Upper lobe of left lung (tissue), 6 donors: ENCODE measurements at regions not wholly inside any gene's neighbourhood (a gene's known extent, or its start where the extent isn't known, plus 50 kb on each side); places are given as distances from the start of the nearest gene placed in this dataset.

Experiments
- ATAC-seq, 2 donors: fragments of 200-7000 bp; cut with Tn5 transposase; one replicate each; pipeline ENCODE4 v1.9.1; 2022; ENCODE audit warnings: mild to moderate bottlenecking in 2 of 2, moderate library complexity in 2 of 2; ENCODE audit not compliant: low FRiP score in 2 of 2
- DNase-seq, 2 donors: peaks; one replicate each; pipeline ENCODE4 v3.0.0-alpha.2; 2019 to 2020
- H3K27ac ChIP-seq, 4 donors: fragments of 200-600 bp; sonication (generic); one replicate each; pipeline ENCODE4 v1.5.1; 2016 to 2019
- H3K27me3 ChIP-seq, 4 donors: fragments of 200-600 bp; sonication (generic); one replicate each; pipeline ENCODE4 v1.5.1; 2017 to 2019
- H3K36me3 ChIP-seq, 4 donors: fragments of 200-600 bp; sonication (generic); one replicate each; pipeline ENCODE4 v1.5.1; 2016 to 2019
- H3K4me1 ChIP-seq, 4 donors: fragments of 200-600 bp; sonication (generic); one replicate each; pipeline ENCODE4 v1.5.1; 2018 to 2019
- H3K4me3 ChIP-seq, 4 donors: fragments of 200-600 bp; sonication (generic); one replicate each; pipeline ENCODE4 v1.5.1; 2017 to 2019; ENCODE audit warnings: mild to moderate bottlenecking in 2 of 4, moderate library complexity in 1 of 4
- H3K9me3 ChIP-seq, 4 donors: fragments of 200-600 bp; sonication (generic); one replicate each; pipeline ENCODE4 v1.5.1; 2018 to 2019
- EP300 ChIP-seq, 4 donors: sonication (generic); formaldehyde crosslinking; IDR thresholded peaks; one replicate each; pipeline ENCODE4 v1.5.1; 2017; ENCODE audit warnings: antibody characterized with exemption in 4 of 4, control low read depth in 2 of 4
- POLR2A ChIP-seq, 4 donors: fragments of 450-650 bp; IDR thresholded peaks; one replicate each; pipeline ENCODE4 v1.5.1; 2016 to 2017; ENCODE audit warnings: antibody characterized with exemption in 4 of 4, mild to moderate bottlenecking in 2 of 4
- POLR2AphosphoS5 ChIP-seq, 2 donors: sonication (generic); formaldehyde crosslinking; IDR thresholded peaks; one replicate each; pipeline ENCODE4 v1.5.1; 2017; ENCODE audit warnings: antibody characterized with exemption in 2 of 2
- WGBS, 2 donors: methylation state at CpG; one replicate each; pipeline ENCODE4 v1.1.5; 2017 to 2018; 5-methylcytosine and 5-hydroxymethylcytosine counted together
- TF ChIP-seq, protein P1 (sequence below), 6 experiments: fragments of 450-650 bp in 4 of 6; fragments of 200-600 bp in 2 of 6; sonication (generic) in 2 of 6; IDR thresholded peaks; one replicate each; pipeline ENCODE4 v1.5.1; 2016 to 2019; ENCODE audit warnings: antibody characterized with exemption in 6 of 6
- donor health status: DM: no; HTN: no; CAD: no; lungs with moderate emphysema.
- donor health status: DM: no; HTN: yes; CAD: no; lungs with severe emphysema.

DNA sequence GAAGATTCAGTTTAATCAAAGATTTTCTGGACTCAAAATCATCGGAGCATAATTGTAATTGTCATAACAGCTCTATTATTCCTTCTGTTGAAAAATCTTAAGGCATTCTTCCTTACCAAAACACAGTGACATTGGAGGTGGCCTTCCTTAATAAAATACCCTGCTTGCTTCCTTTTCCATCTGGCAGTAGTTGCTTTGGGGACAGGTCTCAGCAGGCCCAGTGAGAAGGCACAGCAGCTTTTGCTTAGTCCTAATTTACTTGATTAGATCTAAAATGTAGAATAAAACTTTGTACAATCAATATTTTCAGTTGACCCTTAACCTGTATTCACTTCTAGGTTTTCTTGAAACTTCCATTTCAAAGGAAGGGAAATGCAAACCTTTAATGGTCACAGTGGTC, 471.6 kb downstream of the PCDH20 start:
- Histone ChIP-seq H3K4me1 (no peaks in the 10 kb centered on the region), H3K9me3 (no peaks in the 10 kb centered on the region), H3K27ac (no peak overlapping the region), H3K36me3 (no peaks in the 10 kb centered on the region), H3K4me3 (no peak overlapping the region), H3K27me3 (no peaks in the 10 kb centered on the region)
- DNase-seq = no peak
- WGBS, 2 donors = 70 to 88% methylated on average over 1 of the region's 1 CpG
- no peak for TF ChIP-seq EP300 (IDR thresholded peaks at IDR 0.05)
- TF ChIP-seq, protein P1, sequence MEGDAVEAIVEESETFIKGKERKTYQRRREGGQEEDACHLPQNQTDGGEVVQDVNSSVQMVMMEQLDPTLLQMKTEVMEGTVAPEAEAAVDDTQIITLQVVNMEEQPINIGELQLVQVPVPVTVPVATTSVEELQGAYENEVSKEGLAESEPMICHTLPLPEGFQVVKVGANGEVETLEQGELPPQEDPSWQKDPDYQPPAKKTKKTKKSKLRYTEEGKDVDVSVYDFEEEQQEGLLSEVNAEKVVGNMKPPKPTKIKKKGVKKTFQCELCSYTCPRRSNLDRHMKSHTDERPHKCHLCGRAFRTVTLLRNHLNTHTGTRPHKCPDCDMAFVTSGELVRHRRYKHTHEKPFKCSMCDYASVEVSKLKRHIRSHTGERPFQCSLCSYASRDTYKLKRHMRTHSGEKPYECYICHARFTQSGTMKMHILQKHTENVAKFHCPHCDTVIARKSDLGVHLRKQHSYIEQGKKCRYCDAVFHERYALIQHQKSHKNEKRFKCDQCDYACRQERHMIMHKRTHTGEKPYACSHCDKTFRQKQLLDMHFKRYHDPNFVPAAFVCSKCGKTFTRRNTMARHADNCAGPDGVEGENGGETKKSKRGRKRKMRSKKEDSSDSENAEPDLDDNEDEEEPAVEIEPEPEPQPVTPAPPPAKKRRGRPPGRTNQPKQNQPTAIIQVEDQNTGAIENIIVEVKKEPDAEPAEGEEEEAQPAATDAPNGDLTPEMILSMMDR (IDR thresholded peaks at IDR 0.05) = no peak
- TF ChIP-seq POLR2AphosphoS5 (IDR thresholded peaks at IDR 0.05) = no peak
- TF ChIP-seq POLR2A (IDR thresholded peaks at IDR 0.05) = no peak
- ATAC-seq = no peak

DNA sequence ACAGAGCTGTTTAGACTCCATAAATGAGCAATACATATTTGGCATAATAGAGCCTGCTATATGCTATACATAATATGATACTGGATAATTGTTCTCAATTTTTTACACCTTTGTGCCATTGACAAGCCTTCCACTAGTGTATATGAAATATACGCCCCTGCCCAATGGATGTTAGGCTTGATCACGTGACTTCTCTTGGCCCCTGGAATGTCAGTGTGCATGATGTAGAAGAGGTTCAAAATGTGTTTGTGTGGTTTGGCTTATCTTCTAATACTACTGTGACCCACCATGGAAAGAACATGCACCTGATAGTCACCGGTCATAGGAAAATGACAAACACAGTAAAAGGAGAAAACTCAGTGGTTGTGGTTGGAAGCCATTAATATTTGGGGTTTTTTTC, 479.4 kb downstream of the PCDH20 start:
- Histone ChIP-seq H3K27ac (no peak overlapping the region), H3K4me3 (no peak overlapping the region), H3K27me3 (no peaks in the 10 kb centered on the region), H3K9me3 (no peaks in the 10 kb centered on the region), H3K36me3 (no peaks in the 10 kb centered on the region), H3K4me1 (no peaks in the 10 kb centered on the region)
- WGBS, 2 donors = 59 to 63% methylated on average over 3 of the region's 3 CpGs
- ATAC-seq (no peak), DNase-seq (no peak)
- TF ChIP-seq EP300 (IDR thresholded peaks at IDR 0.05) (no peak), POLR2A (IDR thresholded peaks at IDR 0.05) (no peak), POLR2AphosphoS5 (IDR thresholded peaks at IDR 0.05) (no peak)
- TF ChIP-seq, protein P1 (IDR thresholded peaks at IDR 0.05) = no peak

DNA sequence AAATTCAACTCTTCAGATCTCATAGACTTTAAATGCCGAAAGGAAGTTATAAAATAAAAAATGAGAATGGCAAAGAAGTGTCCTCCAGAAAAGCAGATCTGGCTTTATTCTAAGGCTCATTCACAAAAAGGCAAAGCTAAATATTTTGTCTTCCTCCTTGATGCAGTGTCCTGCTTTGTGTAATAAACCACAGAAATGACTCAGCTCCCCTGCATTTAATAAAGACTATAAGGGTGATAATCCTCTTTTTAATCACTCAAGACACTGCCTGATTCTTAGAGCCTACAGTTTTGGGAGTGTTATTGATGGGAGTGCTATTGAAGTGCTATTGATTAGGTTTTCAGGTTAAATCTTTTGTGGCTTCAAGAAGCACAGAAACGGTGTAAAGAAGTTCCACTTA, 482.0 kb downstream of the PCDH20 start:
- H3K4me3 ChIP-seq = no peak overlapping the region
- 73 to 83% methylated on average over 2 of the region's 2 CpGs for WGBS, 2 donors
- TF ChIP-seq POLR2AphosphoS5 (IDR thresholded peaks at IDR 0.05) (no peak), POLR2A (IDR thresholded peaks at IDR 0.05) (no peak), EP300 (IDR thresholded peaks at IDR 0.05) (no peak)
- TF ChIP-seq, protein P1 (IDR thresholded peaks at IDR 0.05) = no peak
- no peaks in the 10 kb centered on the region for H3K36me3 ChIP-seq
- DNase-seq (no peak), ATAC-seq (no peak)
- no peak overlapping the region for H3K27ac ChIP-seq
- no peaks in the 10 kb centered on the region for H3K27me3 ChIP-seq
- H3K9me3 ChIP-seq = no peaks in the 10 kb centered on the region
- H3K4me1 ChIP-seq = no peaks in the 10 kb centered on the region

DNA sequence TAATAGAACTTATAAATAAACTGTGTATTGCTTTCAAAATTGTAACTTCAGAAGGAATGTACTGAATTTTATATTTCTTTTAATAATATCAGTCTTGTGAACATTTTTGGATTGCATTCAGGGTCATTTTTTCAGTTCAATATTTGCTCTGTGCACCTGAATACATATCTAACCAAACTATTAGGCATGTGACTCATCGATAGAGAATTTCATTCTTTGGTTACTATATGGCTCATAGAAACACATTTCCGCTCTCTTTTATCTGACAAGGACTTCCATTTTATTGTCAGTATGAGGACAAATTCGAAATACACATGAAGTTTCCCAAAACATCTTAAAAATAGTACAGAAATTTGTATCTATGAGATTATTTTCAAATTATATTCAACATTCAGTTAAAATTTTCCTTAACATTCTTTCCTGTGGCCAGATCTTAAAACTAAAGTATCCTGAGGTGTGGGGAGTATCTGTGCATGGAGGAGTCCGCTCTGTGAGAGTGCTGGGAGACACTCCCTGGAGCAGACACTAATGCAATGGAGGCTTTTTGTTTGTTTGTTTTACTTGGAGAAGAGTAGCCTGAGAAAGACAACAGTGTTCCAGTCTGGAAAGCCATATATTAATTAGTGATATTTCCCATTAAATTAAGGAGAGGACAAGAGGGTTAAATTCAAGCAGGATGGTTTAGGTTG, 483.6 kb downstream of the PCDH20 start:
- no peaks in the 10 kb centered on the region for H3K36me3 ChIP-seq
- no peak for ATAC-seq
- no peaks in the 10 kb centered on the region for H3K9me3 ChIP-seq
- no peaks in the 10 kb centered on the region for H3K4me1 ChIP-seq
- H3K4me3 ChIP-seq = no peak overlapping the region
- whole genome bisulfite sequencing, 2 donors = 51 to 54% methylated on average over 4 of the region's 4 CpGs
- H3K27ac ChIP-seq = no peak overlapping the region
- TF ChIP-seq, protein P1 (IDR thresholded peaks at IDR 0.05) = no peak
- TF ChIP-seq POLR2A (IDR thresholded peaks at IDR 0.05) = no peak
- H3K27me3 ChIP-seq = no peaks in the 10 kb centered on the region
- DNase-seq = no peak

DNA sequence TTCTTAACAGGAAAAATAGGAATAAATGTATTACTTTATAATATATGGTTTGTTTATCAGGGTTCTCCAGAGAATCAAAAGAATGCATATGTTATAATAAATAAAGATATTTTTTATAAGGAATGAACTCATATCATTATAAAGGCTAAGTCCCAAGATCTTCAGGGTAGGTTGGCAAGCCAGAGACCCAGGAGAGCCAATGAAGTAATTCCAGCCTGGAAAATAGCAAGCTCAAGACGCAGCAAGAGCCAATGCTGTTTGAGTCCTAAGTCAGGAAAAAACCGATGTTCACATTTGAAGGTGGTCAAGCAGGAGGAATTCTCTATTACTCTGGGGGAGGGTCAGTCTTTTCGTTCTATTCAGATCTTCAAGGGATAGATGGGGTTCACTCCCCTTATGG, 490.0 kb downstream of the PCDH20 start:
- DNase-seq = no peak
- WGBS, 2 donors = 82 to 87% methylated on average over 3 of the region's 3 CpGs
- no peaks in the 10 kb centered on the region for H3K27me3 ChIP-seq
- H3K36me3 ChIP-seq = no peaks in the 10 kb centered on the region
- H3K4me1 ChIP-seq = no peaks in the 10 kb centered on the region
- H3K27ac ChIP-seq = no peak overlapping the region
- no peak overlapping the region for H3K4me3 ChIP-seq
- no peak for TF ChIP-seq POLR2AphosphoS5 (IDR thresholded peaks at IDR 0.05)
- ATAC-seq = no peak
- no peaks in the 10 kb centered on the region for H3K9me3 ChIP-seq
